Mucosa of rectum (tissue), 2 donors: ENCODE measurements at regions not wholly inside any gene's neighbourhood (a gene's known extent, or its start where the extent isn't known, plus 50 kb on each side); places are given as distances from the start of the nearest gene placed in this dataset.

ENCODE experiments used
- H3K27ac ChIP-seq, 2 donors: one replicate each; pipeline ENCODE4 v1.7.0; 2013; ENCODE audit warnings: inconsistent platforms in 2 of 2, low read depth in 2 of 2, low read length in 2 of 2
- H3K27me3 ChIP-seq, 2 donors: one replicate each; pipeline ENCODE4 v1.7.0; 2013; ENCODE audit warnings: low read length in 2 of 2; ENCODE audit not compliant: control insufficient read depth in 2 of 2, insufficient read depth in 2 of 2
- H3K36me3 ChIP-seq, 2 donors: one replicate each; pipeline ENCODE4 v1.7.0; 2013; ENCODE audit warnings: low read length in 2 of 2; ENCODE audit not compliant: control insufficient read depth in 2 of 2, insufficient read depth in 2 of 2
- H3K4me1 ChIP-seq, 2 donors: one replicate each; pipeline ENCODE4 v1.7.0; 2013; ENCODE audit warnings: low read length in 2 of 2, mild to moderate bottlenecking in 1 of 2; ENCODE audit not compliant: control insufficient read depth in 2 of 2, insufficient read depth in 2 of 2
- H3K4me3 ChIP-seq, 2 donors: one replicate each; pipeline ENCODE4 v1.7.0; 2013; ENCODE audit warnings: low read length in 2 of 2
- H3K9ac ChIP-seq, 2 donors: one replicate each; pipeline ENCODE4 v1.7.0; 2013; ENCODE audit warnings: low read length in 2 of 2, low read depth in 1 of 2, mild to moderate bottlenecking in 1 of 2
- H3K9me3 ChIP-seq, 2 donors: one replicate each; pipeline ENCODE4 v1.7.0; 2013; ENCODE audit warnings: low read length in 2 of 2; ENCODE audit not compliant: control insufficient read depth in 2 of 2
- donor health status: healthy.
- donor health status: Normal muscosa, but diverticular disease.

GRCh38 chr13:97726664-97727280 lies 226.7 kb upstream of the IPO5 start:
- Histone ChIP-seq H3K36me3 (no peaks in the 10 kb centered on the region), H3K27ac (no peak overlapping the region), H3K9me3 (no peaks in the 10 kb centered on the region), H3K4me1 (no peaks in the 10 kb centered on the region), H3K27me3 (no peaks in the 10 kb centered on the region), H3K4me3 (no peak overlapping the region), H3K9ac (no peak overlapping the region)

- no peaks in the 10 kb centered on the region for H3K27me3 ChIP-seq
- H3K9ac ChIP-seq: no peak overlapping the region
- no peaks in the 10 kb centered on the region for H3K36me3 ChIP-seq
- H3K9me3 ChIP-seq: no peaks in the 10 kb centered on the region
- no peak overlapping the region for H3K27ac ChIP-seq
- H3K4me3 ChIP-seq: no peak overlapping the region
- no peaks in the 10 kb centered on the region for H3K4me1 ChIP-seq
Observed at GRCh38 chr13:97727991-97728390, 225.5 kb upstream of the IPO5 start.

- H3K4me1 ChIP-seq: no peaks in the 10 kb centered on the region
Observed at GRCh38 chr13:97736436-97736835, 217.0 kb upstream of the IPO5 start.

GRCh38 chr13:97742084-97742483 lies 211.4 kb upstream of the IPO5 start:
- Histone ChIP-seq H3K4me3 (no peak overlapping the region), H3K36me3 (no peaks in the 10 kb centered on the region), H3K27ac (no peak overlapping the region), H3K9ac (no peak overlapping the region), H3K4me1 (no peaks in the 10 kb centered on the region), H3K9me3 (no peaks in the 10 kb centered on the region), H3K27me3 (no peaks in the 10 kb centered on the region)

More at GRCh38 chr13:97736436-97736835, 217.0 kb upstream of the IPO5 start:
- H3K9me3 ChIP-seq: no peaks in the 10 kb centered on the region
- H3K4me3 ChIP-seq: no peak overlapping the region
- no peaks in the 10 kb centered on the region for H3K36me3 ChIP-seq
- H3K9ac ChIP-seq: no peak overlapping the region
- H3K27me3 ChIP-seq: no peaks in the 10 kb centered on the region
- H3K27ac ChIP-seq: no peak overlapping the region

- Histone ChIP-seq H3K4me3 (no peak overlapping the region), H3K9me3 (no peaks in the 10 kb centered on the region), H3K36me3 (no peaks in the 10 kb centered on the region), H3K27me3 (no peaks in the 10 kb centered on the region), H3K4me1 (no peaks in the 10 kb centered on the region), H3K9ac (no peak overlapping the region), H3K27ac (no peak overlapping the region)
Observed at GRCh38 chr13:97743938-97744337, 209.5 kb upstream of the IPO5 start.

- Histone ChIP-seq H3K27me3 (no peaks in the 10 kb centered on the region), H3K27ac (no peak overlapping the region), H3K4me3 (no peak overlapping the region), H3K9me3 (no peaks in the 10 kb centered on the region), H3K4me1 (no peaks in the 10 kb centered on the region), H3K36me3 (no peaks in the 10 kb centered on the region), H3K9ac (no peak overlapping the region)
Observed at GRCh38 chr13:97746649-97747048, 206.8 kb upstream of the IPO5 start.

GRCh38 chr13:97749174-97749573 lies 204.3 kb upstream of the IPO5 start:
- Histone ChIP-seq H3K27ac (no peak overlapping the region), H3K4me1 (no peaks in the 10 kb centered on the region), H3K4me3 (no peak overlapping the region), H3K9me3 (no peaks in the 10 kb centered on the region), H3K27me3 (no peaks in the 10 kb centered on the region), H3K36me3 (no peaks in the 10 kb centered on the region), H3K9ac (no peak overlapping the region)

- H3K4me1 ChIP-seq: no peaks in the 10 kb centered on the region
- H3K36me3 ChIP-seq: no peaks in the 10 kb centered on the region
- H3K27ac ChIP-seq: no peak overlapping the region
Observed at GRCh38 chr13:97751477-97751876, 202.0 kb upstream of the IPO5 start.

GRCh38 chr13:97752961-97753668 lies 200.4 kb upstream of the IPO5 start:
- H3K27me3 ChIP-seq: no peaks in the 10 kb centered on the region
- no peaks in the 10 kb centered on the region for H3K9me3 ChIP-seq
- no peak overlapping the region for H3K27ac ChIP-seq
- H3K4me1 ChIP-seq: no peaks in the 10 kb centered on the region
- no peak overlapping the region for H3K4me3 ChIP-seq
- no peaks in the 10 kb centered on the region for H3K36me3 ChIP-seq
- H3K9ac ChIP-seq: no peak overlapping the region

More at GRCh38 chr13:97751477-97751876, 202.0 kb upstream of the IPO5 start:
- H3K9me3 ChIP-seq: no peaks in the 10 kb centered on the region
- no peaks in the 10 kb centered on the region for H3K27me3 ChIP-seq
- H3K4me3 ChIP-seq: no peak overlapping the region
- H3K9ac ChIP-seq: no peak overlapping the region

- H3K27me3 ChIP-seq: no peaks in the 10 kb centered on the region
- H3K27ac ChIP-seq: no peak overlapping the region
- H3K9ac ChIP-seq: no peak overlapping the region
- H3K4me1 ChIP-seq: no peaks in the 10 kb centered on the region
- H3K4me3 ChIP-seq: no peak overlapping the region
- H3K9me3 ChIP-seq: no peaks in the 10 kb centered on the region
- no peaks in the 10 kb centered on the region for H3K36me3 ChIP-seq
Observed at GRCh38 chr13:97753942-97754670, 199.4 kb upstream of the IPO5 start.
